Motor neuron (in vitro differentiated cells): ENCODE measurements at regions not wholly inside any gene's neighbourhood (a gene's known extent, or its start where the extent isn't known, plus 50 kb on each side); places are given as distances from the start of the nearest gene placed in this dataset.
"Not testable (repeated sequence)": the region's sequence is repeated elsewhere in the genome, so short reads cannot be mapped to it uniquely, and the experiment has no call there.

Source experiments
- ATAC-seq, 8 experiments: fragments of 200-7000 bp; cut with Tn5 transposase; replicated peaks in 6 of 8; 2 replicates each; pipeline ENCODE4 v1.8.0; 2021; ENCODE audit warnings: mild to moderate bottlenecking in 8 of 8, moderate library complexity in 8 of 8
- H3K27ac ChIP-seq, 2 donors: fragments of 250-450 bp; sonication (Bioruptor Pico); 2 replicates each; pipeline ENCODE4 v1.9.0; 2021; ENCODE audit warnings: antibody characterized with exemption in 2 of 2, mild to moderate bottlenecking in 2 of 2, moderate library complexity in 1 of 2
- H3K4me1 ChIP-seq, 2 donors: fragments of 250-450 bp; sonication (Bioruptor Pico); replicated peaks in 1 of 2; 2 replicates each; pipeline ENCODE4 v1.6.1; 2021; ENCODE audit warnings: antibody characterized with exemption in 2 of 2, mild to moderate bottlenecking in 2 of 2, moderate library complexity in 1 of 2
- H3K4me3 ChIP-seq, 5 donors: fragments of 250-450 bp; sonication (Bioruptor Pico); 2 replicates each; pipeline ENCODE4 v1.9.0; 2021; ENCODE audit warnings: antibody characterized with exemption in 5 of 5, mild to moderate bottlenecking in 5 of 5, moderate library complexity in 4 of 5
- WGBS, 10 experiments: fragments of 450-650 bp; shearing (Covaris generic); methylation state at CpG; one replicate each; pipeline ENCODE4 v1.0.0; 2022; 5-methylcytosine and 5-hydroxymethylcytosine counted together
- in situ Hi-C, 9 experiments: fragments of 400-800 bp; cut with MboI; loops; one replicate each; pipeline ENCODE4 v1.15.0; 2021; ENCODE audit warnings: low sequenced_read_pairs in 9 of 9, low pct_unique_long_range_greater_than_20kb in 2 of 9; ENCODE audit not compliant: unreplicated experiment in 9 of 9

GRCh38 chr18:40152859-40153258, 1802.2 kb upstream of the PIK3C3 start:
- ATAC-seq = peak in 2 of 8 experiments; percentile 72 to 80
- H3K27ac ChIP-seq = no peak overlapping the region
- H3K4me3 ChIP-seq = no peak overlapping the region
- in situ Hi-C loops = no loop called here
- H3K4me1 ChIP-seq = no peaks in the 10 kb centered on the region

DNA sequence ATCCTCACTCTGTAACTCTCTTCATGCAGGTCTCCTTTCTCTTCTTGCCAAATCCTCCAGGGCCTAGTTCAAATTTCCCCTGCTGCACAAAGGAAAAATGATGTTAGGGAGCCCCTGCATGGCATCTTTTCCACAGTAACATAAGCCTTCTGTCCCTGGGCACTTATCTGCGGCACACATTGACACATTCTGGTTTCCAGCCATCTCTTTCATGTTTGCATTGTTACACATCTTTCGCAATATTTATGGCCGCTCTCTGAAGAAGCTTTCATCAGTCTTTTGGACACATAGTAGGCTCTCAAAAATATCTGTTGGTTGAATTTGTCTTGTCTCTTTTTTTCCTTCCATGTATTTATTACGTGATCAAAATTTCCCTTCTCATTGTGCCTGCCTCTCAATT, 1806.1 kb upstream of the PIK3C3 start:
- Histone ChIP-seq H3K4me3 (no peak overlapping the region), H3K27ac (no peak overlapping the region), H3K4me1 (no peaks in the 10 kb centered on the region)
- 30 to 100% (median 91%) methylated on average over 2 to 4 of the region's 4 CpGs for WGBS, 10 experiments
- in situ Hi-C loops = no loop called here
- no peak for ATAC-seq

- no peaks in the 10 kb centered on the region for H3K4me1 ChIP-seq
- in situ Hi-C loops = no loop called here
- 29 to 100% (median 88%) methylated on average over 1 to 2 of the region's 2 CpGs; no CpG with 5 or more reads in 1 of the 10 experiments for WGBS, 10 experiments
- H3K27ac ChIP-seq = no peak overlapping the region
- ATAC-seq = no peak
- no peak overlapping the region for H3K4me3 ChIP-seq
These were observed 1821.8 kb upstream of the PIK3C3 start for GRCh38 chr18:40133253-40133652.

- in situ Hi-C loops, ATAC-seq, H3K4me1 ChIP-seq, H3K27ac ChIP-seq, H3K4me3 ChIP-seq: not testable (repeated sequence)
- WGBS, 10 experiments = 28 to 90% (median 80%) methylated on average over 1 to 4 of the region's 4 CpGs
These were observed 1822.6 kb upstream of the PIK3C3 start for GRCh38 chr18:40132438-40132837.

DNA sequence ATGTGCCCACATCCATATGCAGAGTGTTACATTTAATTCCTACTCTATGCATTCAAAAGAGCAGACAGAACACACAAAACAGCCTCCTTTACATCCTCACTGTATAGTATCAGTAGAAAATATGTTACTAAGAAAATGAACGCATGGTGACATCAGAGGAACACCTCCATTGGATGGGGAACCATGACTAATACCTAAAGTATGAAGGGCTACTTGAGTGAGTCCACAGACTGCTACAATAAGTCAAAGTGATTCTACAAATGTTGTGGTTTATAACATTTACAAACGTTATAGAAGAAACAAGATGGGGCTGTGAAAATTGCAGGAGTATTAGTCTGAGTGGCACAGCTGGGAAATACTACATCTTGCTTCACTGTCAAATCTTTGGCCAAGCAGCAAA, 1830.9 kb upstream of the PIK3C3 start:
- WGBS, 10 experiments = 14 to 100% (median 50%) methylated on average over 1 to 2 of the region's 2 CpGs; no CpG with 5 or more reads in 3 of the 10 experiments
- in situ Hi-C loops = no loop called here
- H3K27ac ChIP-seq = no peak overlapping the region
- H3K4me3 ChIP-seq = no peak overlapping the region
- peak in 2 of 8 experiments; percentile 23 to 27 for ATAC-seq
- no peaks in the 10 kb centered on the region for H3K4me1 ChIP-seq

DNA sequence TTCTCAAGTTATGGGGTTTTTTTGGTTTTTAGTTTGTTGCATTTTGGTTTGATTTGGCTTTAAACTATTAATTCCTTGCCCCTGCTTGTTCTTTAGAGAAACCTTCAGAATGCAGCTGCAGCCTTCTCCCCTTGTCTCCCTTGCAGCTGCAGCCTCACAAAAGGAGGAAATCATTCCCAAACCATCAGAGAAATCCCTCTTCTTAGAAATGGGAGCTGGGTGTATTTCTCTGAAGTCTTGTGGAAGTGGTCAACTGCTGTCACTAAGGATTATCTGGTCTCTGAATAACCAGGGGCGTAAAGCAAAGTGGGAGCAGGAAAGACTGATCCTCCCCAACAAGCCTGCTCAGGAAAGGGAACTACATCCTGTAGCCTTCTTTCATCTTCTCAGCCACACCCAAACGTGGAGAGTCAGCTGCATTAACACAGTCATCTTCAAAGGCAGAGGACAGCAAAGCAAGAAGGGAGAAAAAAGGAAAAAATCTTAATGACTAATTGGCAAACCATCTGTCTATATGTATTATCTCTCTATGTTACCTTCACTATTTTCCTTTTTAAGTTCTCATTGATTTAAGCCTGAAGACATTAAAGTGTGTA, 1834.1 kb upstream of the PIK3C3 start:
- 0 to 83% (median 20%) methylated on average over 1 to 2 of the region's 2 CpGs; no CpG with 5 or more reads in 1 of the 10 experiments for WGBS, 10 experiments
- Histone ChIP-seq H3K4me1 (no peaks in the 10 kb centered on the region), H3K4me3 (no peak overlapping the region), H3K27ac (no peak overlapping the region)
- ATAC-seq = peak in 2 of 8 experiments; percentile 68 to 77
- in situ Hi-C loops = no loop called here

DNA sequence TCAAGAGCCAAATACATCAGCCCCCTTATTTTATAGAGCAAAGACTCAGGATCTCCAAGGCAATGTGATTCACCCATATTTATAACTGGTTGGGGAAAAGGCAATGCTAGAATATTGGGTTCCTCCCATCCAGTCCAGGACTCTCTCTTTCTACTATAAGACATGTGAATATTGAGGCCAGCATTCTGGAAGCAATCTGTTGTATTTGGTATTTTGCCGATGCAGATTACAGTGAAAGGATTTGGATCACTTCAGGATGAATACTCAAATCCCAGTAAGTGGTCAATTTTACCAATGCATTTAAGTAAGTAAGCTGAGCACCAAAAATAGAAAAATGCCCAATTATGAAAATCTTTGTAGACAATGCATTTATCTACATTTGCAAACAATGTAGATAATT, 1834.7 kb upstream of the PIK3C3 start:
- Histone ChIP-seq H3K4me3 (no peak overlapping the region), H3K4me1 (no peaks in the 10 kb centered on the region), H3K27ac (no peak overlapping the region)
- in situ Hi-C loops = no loop called here
- WGBS, 10 experiments = 0 to 100% (median 92%) methylated on average over 1 of the region's 1 CpG; no CpG with 5 or more reads in 4 of the 10 experiments
- peak in 2 of 8 experiments; percentile 15 to 44 for ATAC-seq

DNA sequence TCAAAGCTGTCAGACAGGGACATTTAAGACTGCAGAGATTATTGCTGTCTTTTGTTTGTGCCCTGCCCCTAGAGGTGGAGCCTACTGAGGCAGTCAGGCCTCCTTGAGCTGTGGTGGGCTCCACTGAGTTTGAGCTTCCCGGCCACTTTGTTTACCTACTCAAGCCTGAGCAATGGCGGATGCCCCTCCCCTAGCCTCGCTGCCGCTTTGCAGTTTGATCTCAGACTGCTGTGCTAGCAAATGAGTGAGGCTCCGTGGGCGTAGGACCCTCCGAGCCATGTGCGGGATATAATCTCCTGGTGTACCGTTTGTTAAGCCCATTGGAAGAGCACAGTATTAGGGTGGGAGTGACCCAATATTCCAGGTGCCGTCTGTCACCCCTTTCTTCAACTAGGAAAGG, 1835.5 kb upstream of the PIK3C3 start:
- H3K4me1 ChIP-seq, H3K27ac ChIP-seq, ATAC-seq, H3K4me3 ChIP-seq, in situ Hi-C loops: not testable (repeated sequence)
- WGBS, 10 experiments = 7 to 93% (median 67%) methylated on average over 1 to 4 of the region's 10 CpGs; no CpG with 5 or more reads in 5 of the 10 experiments

GRCh38 chr18:40110455-40110854, 1844.6 kb upstream of the PIK3C3 start:
- 31 to 100% (median 72%) methylated on average over 2 to 3 of the region's 3 CpGs; no CpG with 5 or more reads in 3 of the 10 experiments for WGBS, 10 experiments
- no peak overlapping the region for H3K27ac ChIP-seq

GRCh38 chr18:40109252-40110049, 1845.6 kb upstream of the PIK3C3 start:
- H3K4me1 ChIP-seq = peaks cover 6 to 15% of the 10 kb centered on the region in 2 donors
- in situ Hi-C loops = no loop called here
- H3K27ac ChIP-seq = no peak overlapping the region
- 13 to 56% (median 43%) methylated on average over 1 to 2 of the region's 2 CpGs; no CpG with 5 or more reads in 5 of the 10 experiments for WGBS, 10 experiments
- no peak overlapping the region for H3K4me3 ChIP-seq
- ATAC-seq = peak in 4 of 8 experiments; percentile 25 to 59 (median 35)

More at GRCh38 chr18:40110455-40110854, 1844.6 kb upstream of the PIK3C3 start:
- no peak overlapping the region for H3K4me3 ChIP-seq
- H3K4me1 ChIP-seq = peaks cover 6 to 15% of the 10 kb centered on the region in 2 donors
- ATAC-seq = no peak
- in situ Hi-C loops = no loop called here

DNA sequence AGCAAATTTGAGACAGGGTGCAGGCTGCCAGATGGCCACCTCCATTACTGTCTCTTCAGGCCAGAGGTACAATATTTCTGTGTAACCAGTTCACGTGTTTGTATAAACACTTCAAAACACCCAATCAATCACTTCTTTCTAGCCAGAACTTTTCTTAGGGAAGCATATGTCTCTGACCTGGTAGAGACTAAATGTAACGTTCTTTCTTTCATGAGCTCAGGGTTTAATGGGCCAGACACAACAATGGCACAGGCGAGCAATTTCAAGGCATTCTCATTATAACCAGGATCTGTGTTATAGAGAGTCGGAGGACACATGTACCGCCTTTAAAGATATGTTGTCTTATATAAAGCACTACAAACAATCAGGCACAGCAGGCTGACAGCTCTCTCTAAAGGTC, 1846.4 kb upstream of the PIK3C3 start:
- no peak overlapping the region for H3K4me3 ChIP-seq
- no peak overlapping the region for H3K27ac ChIP-seq
- in situ Hi-C loops = no loop called here
- 0 to 75% (median 25%) methylated on average over 1 to 3 of the region's 5 CpGs for WGBS, 10 experiments
- ATAC-seq = peak in 5 of 8 experiments; percentile 46 to 93 (median 65)
- H3K4me1 ChIP-seq = peaks cover 6 to 15% of the 10 kb centered on the region in 2 donors

DNA sequence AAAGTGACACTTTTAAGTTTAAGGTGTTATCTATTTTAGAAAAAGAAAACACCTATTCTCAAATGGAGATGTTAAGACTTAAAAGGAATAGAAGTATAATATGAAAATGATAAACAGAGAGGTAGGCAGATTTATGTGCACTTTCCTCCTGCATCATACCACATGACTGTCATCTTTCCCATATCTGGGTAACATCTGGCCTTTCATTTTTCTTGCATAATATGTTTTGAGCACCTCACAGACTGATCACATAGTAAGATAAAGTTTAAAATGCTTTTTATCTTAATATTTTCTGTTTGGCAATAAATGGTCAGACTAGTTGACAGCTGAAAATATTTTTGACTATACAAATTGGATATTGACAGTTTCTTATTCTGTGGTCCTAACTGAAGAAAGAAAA, 1852.1 kb upstream of the PIK3C3 start:
- in situ Hi-C loops = no loop called here
- H3K4me3 ChIP-seq = no peak overlapping the region
- no peak for ATAC-seq
- no peak overlapping the region for H3K27ac ChIP-seq
- peaks cover 0 to 4% of the 10 kb centered on the region in 2 donors for H3K4me1 ChIP-seq

GRCh38 chr18:40099641-40100040, 1855.4 kb upstream of the PIK3C3 start:
- in situ Hi-C loops = no loop called here
- Histone ChIP-seq H3K4me1 (peaks cover 0 to 4% of the 10 kb centered on the region in 2 donors), H3K27ac (no peak overlapping the region), H3K4me3 (no peak overlapping the region)
- ATAC-seq = peak in 2 of 8 experiments; percentile 73 to 75
- 0 to 100% (median 62%) methylated on average over 1 to 2 of the region's 2 CpGs for WGBS, 10 experiments
